ENCODE measurements at regions not wholly inside any gene's neighbourhood (a gene's known extent, or its start where the extent isn't known, plus 50 kb on each side); places are given as distances from the start of the nearest gene placed in this dataset.

DNA sequence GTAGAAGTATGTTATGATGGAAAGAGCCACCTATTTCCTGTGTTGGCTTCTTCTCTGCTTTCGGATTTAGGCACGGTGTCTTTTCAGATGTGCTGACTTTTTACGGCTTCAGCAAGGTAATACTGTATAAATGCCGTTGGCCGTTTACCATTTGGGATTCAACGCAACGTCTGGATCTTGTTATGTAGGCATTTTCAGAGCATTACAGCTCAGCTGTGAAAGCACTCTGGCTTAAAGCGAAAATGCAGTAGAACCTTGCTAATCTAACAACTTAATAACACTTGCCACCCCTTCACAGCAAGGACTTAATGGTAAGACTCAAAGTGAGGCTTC lies 229.9 kb downstream of the EFCAB11 start:
- TF ChIP-seq, protein P1, sequence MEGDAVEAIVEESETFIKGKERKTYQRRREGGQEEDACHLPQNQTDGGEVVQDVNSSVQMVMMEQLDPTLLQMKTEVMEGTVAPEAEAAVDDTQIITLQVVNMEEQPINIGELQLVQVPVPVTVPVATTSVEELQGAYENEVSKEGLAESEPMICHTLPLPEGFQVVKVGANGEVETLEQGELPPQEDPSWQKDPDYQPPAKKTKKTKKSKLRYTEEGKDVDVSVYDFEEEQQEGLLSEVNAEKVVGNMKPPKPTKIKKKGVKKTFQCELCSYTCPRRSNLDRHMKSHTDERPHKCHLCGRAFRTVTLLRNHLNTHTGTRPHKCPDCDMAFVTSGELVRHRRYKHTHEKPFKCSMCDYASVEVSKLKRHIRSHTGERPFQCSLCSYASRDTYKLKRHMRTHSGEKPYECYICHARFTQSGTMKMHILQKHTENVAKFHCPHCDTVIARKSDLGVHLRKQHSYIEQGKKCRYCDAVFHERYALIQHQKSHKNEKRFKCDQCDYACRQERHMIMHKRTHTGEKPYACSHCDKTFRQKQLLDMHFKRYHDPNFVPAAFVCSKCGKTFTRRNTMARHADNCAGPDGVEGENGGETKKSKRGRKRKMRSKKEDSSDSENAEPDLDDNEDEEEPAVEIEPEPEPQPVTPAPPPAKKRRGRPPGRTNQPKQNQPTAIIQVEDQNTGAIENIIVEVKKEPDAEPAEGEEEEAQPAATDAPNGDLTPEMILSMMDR (IDR thresholded peaks at IDR 0.05; ENCODE audit: low read length), result no peak
- TF ChIP-seq EZH2 (IDR thresholded peaks at IDR 0.05; ENCODE audit: borderline replicate concordance, low read length), result no peak

All from OCI-LY1 (cell line).